Ovary (tissue), 7 donors: ENCODE measurements at regions not wholly inside any gene's neighbourhood (a gene's known extent, or its start where the extent isn't known, plus 50 kb on each side); places are given as distances from the start of the nearest gene placed in this dataset.

Experiments used
- DNase-seq, 5 donors: peaks; one replicate each; pipeline ENCODE4 v3.0.0-alpha.2; 2019 to 2020
- H3K27ac ChIP-seq, 2 donors: fragments of 200-600 bp; one replicate each; pipeline versions ENCODE4 v1.5.1 to v1.8.0; 2019 to 2022
- H3K27me3 ChIP-seq: fragments of 200-600 bp; one replicate; pipeline ENCODE4 v1.8.0; 2022
- H3K36me3 ChIP-seq: fragments of 200-600 bp; sonication (generic); one replicate; pipeline ENCODE4 v1.5.1; 2019
- H3K4me1 ChIP-seq: one replicate; pipeline ENCODE4 v1.8.1; 2013; ENCODE audit warnings: mild to moderate bottlenecking, moderate library complexity; ENCODE audit not compliant: insufficient read depth
- H3K4me3 ChIP-seq: fragments of 200-600 bp; sonication (generic); one replicate; pipeline ENCODE4 v1.5.1; 2017
- H3K9me3 ChIP-seq, 2 donors: fragments of 200-600 bp in 1 of 2; sonication (generic) in 1 of 2; one replicate each; pipeline versions ENCODE4 v1.5.1 to v1.8.1; 2013 to 2019; ENCODE audit warnings: mild to moderate bottlenecking in 1 of 2, moderate library complexity in 1 of 2
- CTCF ChIP-seq, 3 donors: fragments of 450-650 bp in 2 of 3; fragments of 200-600 bp in 1 of 3; IDR thresholded peaks; one replicate each; pipeline versions ENCODE4 v1.5.1 to v1.8.0; 2016 to 2022; ENCODE audit warnings: antibody characterized with exemption in 3 of 3, mild to moderate bottlenecking in 1 of 3
- EP300 ChIP-seq: sonication (generic); formaldehyde crosslinking; IDR thresholded peaks from one replicate; pipeline ENCODE4 v1.6.1; 2017; ENCODE audit warnings: antibody characterized with exemption
- POLR2A ChIP-seq: fragments of 450-650 bp; IDR thresholded peaks from one replicate; pipeline ENCODE4 v1.6.1; 2017; ENCODE audit warnings: antibody characterized with exemption, mild to moderate bottlenecking, moderate library complexity
- WGBS, 3 donors: extraction: QIAGEN DNeasy Blood & Tissue Kit in 1 of 3; methylation state at CpG; one replicate each; pipeline versions ENCODE4 v1.1.5 to v1.1.7; 2013 to 2017; 5-methylcytosine and 5-hydroxymethylcytosine counted together
- intact Hi-C, 4 donors: fragments of 100-400 bp; cut with DNase I; formaldehyde crosslinking; loops; one replicate each; pipeline versions ENCODE4 v1.11.0 to v1.15.1; 2022 to 2023
- donor health status: DM: no; HTN: no; CAD: no; lungs with moderate emphysema.
- donor health status: DM: no; HTN: no; CAD: no.
- donor health status: Bipolar disorder and iron deficiency.
- donor health status: DM: no; HTN: no; CAD: no.
- donor health status: DM: yes; HTN: yes; CAD: no.

- no peaks in the 10 kb centered on the region for H3K36me3 ChIP-seq
- H3K9me3 ChIP-seq, result no peaks in the 10 kb centered on the region
- TF ChIP-seq POLR2A (no peak), CTCF (IDR thresholded peaks at IDR 0.05) (no peak), EP300 (no peak)
- no peaks in the 10 kb centered on the region for H3K4me1 ChIP-seq
- no peak for DNase-seq
- intact Hi-C loops, result no loop called here
- no peak overlapping the region for H3K27ac ChIP-seq
- H3K4me3 ChIP-seq, result no peak overlapping the region
- no peaks in the 10 kb centered on the region for H3K27me3 ChIP-seq
Observed at GRCh38 chr6:119559586-119559985, 210.0 kb upstream of the MAN1A1 start.

- Histone ChIP-seq H3K4me3 (no peak overlapping the region), H3K27ac (no peak overlapping the region), H3K4me1 (no peaks in the 10 kb centered on the region), H3K27me3 (no peaks in the 10 kb centered on the region), H3K9me3 (no peaks in the 10 kb centered on the region), H3K36me3 (no peaks in the 10 kb centered on the region)
- intact Hi-C loops, result no loop called here
- no peak for DNase-seq
- TF ChIP-seq POLR2A (no peak), CTCF (IDR thresholded peaks at IDR 0.05) (no peak), EP300 (no peak)
- 94 to 98% (median 97%) methylated on average over 5 of the region's 5 CpGs for WGBS, 3 donors
Observed at GRCh38 chr6:119557239-119557638, 207.7 kb upstream of the MAN1A1 start.

GRCh38 chr6:119552021-119552420 is 202.5 kb upstream of the MAN1A1 start:
- WGBS, 3 donors, result 97 to 100% (median 100%) methylated on average over 1 of the region's 1 CpG
- intact Hi-C loops, result no loop called here
- TF ChIP-seq EP300, result no peak
- TF ChIP-seq POLR2A, result no peak
- TF ChIP-seq CTCF (IDR thresholded peaks at IDR 0.05), result no peak
- no peak overlapping the region for H3K27ac ChIP-seq
- H3K9me3 ChIP-seq, result no peaks in the 10 kb centered on the region
- H3K4me3 ChIP-seq, result no peak overlapping the region
- H3K4me1 ChIP-seq, result no peaks in the 10 kb centered on the region
- H3K27me3 ChIP-seq, result no peaks in the 10 kb centered on the region
- H3K36me3 ChIP-seq, result no peaks in the 10 kb centered on the region
- no peak for DNase-seq

- Histone ChIP-seq H3K9me3 (no peaks in the 10 kb centered on the region), H3K27me3 (no peaks in the 10 kb centered on the region), H3K4me3 (no peak overlapping the region), H3K27ac (no peak overlapping the region), H3K36me3 (no peaks in the 10 kb centered on the region), H3K4me1 (no peaks in the 10 kb centered on the region)
- intact Hi-C loops, result no loop called here
- no peak for TF ChIP-seq POLR2A
- TF ChIP-seq EP300, result no peak
- no peak for TF ChIP-seq CTCF (IDR thresholded peaks at IDR 0.05)
- 69 to 79% (median 70%) methylated on average over 3 of the region's 3 CpGs for whole genome bisulfite sequencing, 3 donors
- no peak for DNase-seq
Observed at GRCh38 chr6:119547024-119547423, 197.5 kb upstream of the MAN1A1 start.

- intact Hi-C loops, result no loop called here
- no peak for TF ChIP-seq CTCF (IDR thresholded peaks at IDR 0.05)
- no peak for TF ChIP-seq POLR2A
- TF ChIP-seq EP300, result no peak
- Histone ChIP-seq H3K4me1 (peaks cover 2% of the 10 kb centered on the region), H3K36me3 (no peaks in the 10 kb centered on the region), H3K27me3 (no peaks in the 10 kb centered on the region), H3K27ac (no peak overlapping the region), H3K9me3 (no peaks in the 10 kb centered on the region), H3K4me3 (no peak overlapping the region)
- WGBS, 3 donors, result 92 to 100% (median 94%) methylated on average over 1 of the region's 1 CpG
- DNase-seq, result no peak
Observed at GRCh38 chr6:119545245-119545644, 195.7 kb upstream of the MAN1A1 start.
